ENCODE measurements at regions not wholly inside any gene's neighbourhood (a gene's known extent, or its start where the extent isn't known, plus 50 kb on each side); places are given as distances from the start of the nearest gene placed in this dataset.

DNA sequence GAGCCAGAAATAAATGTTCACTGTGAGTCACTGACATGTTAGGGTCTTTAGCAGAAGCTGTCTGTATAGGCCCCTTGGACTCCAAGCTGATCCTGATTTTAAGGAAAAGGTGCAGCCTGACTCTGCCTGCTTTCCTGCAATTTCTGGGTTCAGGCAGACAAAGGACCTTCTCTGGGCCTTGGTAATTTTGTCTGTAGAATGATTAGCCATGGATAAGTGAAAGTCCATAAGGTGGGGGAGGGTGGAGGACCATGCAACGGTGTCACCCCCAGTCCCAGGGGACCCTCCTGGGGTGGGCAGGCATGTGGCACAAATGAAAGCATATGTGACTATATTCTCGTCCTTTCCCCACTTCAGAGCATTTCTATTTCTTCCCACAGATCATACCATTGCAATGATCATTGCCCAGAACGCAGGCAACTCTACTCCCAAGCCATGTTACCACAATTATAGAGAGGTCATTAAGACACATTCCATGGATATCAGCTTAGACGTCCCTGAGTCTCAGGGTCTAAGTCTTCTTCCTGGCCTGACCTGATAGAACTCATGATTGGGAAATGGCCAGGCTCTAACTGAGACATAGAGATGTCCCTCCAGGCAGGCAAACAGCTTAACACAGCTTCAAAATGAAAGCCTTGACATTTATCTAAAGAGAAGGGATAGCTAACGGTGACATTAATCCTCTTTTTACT lies 157.9 kb upstream of the ALDH1B1 start:
- no peak overlapping the region for H3K27ac ChIP-seq (ENCODE audit: low read length)
- WGBS (ENCODE audit: insufficient coverage): 78% methylated on average over 5 of the region's 5 CpGs
- H3K4me1 ChIP-seq (ENCODE audit: control insufficient read depth, insufficient read depth, low read length): peaks cover 6% of the 10 kb centered on the region
- Mint-ChIP-seq H3K4me3 (no peak overlapping the region), H3K27ac (no peak overlapping the region), H3K4me1 (peaks cover 9 to 21% of the 10 kb centered on the region in 2 donors), H3K36me3 (no peaks in the 10 kb centered on the region), H3K9me3 (no peaks in the 10 kb centered on the region), H3K27me3 (ENCODE audit: low read depth in 2 of 2) (peaks cover 0 to 14% of the 10 kb centered on the region in 2 donors)
- H3K27me3 ChIP-seq (ENCODE audit: control insufficient read depth, insufficient read depth, low read length): no peaks in the 10 kb centered on the region
- TF ChIP-seq, protein P1, sequence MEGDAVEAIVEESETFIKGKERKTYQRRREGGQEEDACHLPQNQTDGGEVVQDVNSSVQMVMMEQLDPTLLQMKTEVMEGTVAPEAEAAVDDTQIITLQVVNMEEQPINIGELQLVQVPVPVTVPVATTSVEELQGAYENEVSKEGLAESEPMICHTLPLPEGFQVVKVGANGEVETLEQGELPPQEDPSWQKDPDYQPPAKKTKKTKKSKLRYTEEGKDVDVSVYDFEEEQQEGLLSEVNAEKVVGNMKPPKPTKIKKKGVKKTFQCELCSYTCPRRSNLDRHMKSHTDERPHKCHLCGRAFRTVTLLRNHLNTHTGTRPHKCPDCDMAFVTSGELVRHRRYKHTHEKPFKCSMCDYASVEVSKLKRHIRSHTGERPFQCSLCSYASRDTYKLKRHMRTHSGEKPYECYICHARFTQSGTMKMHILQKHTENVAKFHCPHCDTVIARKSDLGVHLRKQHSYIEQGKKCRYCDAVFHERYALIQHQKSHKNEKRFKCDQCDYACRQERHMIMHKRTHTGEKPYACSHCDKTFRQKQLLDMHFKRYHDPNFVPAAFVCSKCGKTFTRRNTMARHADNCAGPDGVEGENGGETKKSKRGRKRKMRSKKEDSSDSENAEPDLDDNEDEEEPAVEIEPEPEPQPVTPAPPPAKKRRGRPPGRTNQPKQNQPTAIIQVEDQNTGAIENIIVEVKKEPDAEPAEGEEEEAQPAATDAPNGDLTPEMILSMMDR (IDR thresholded peaks at IDR 0.05): no peak
- H3K9me3 ChIP-seq (ENCODE audit: control insufficient read depth, insufficient read depth, low read length): no peaks in the 10 kb centered on the region
- no peak overlapping the region for H3K4me3 ChIP-seq (ENCODE audit: low read length)
- no peaks in the 10 kb centered on the region for H3K36me3 ChIP-seq (ENCODE audit: control insufficient read depth, insufficient read depth, low read length)
- DNase-seq: no peak
- intact Hi-C loops (cut with micrococcal nuclease): no loop called here
- no peak for ATAC-seq

DNA sequence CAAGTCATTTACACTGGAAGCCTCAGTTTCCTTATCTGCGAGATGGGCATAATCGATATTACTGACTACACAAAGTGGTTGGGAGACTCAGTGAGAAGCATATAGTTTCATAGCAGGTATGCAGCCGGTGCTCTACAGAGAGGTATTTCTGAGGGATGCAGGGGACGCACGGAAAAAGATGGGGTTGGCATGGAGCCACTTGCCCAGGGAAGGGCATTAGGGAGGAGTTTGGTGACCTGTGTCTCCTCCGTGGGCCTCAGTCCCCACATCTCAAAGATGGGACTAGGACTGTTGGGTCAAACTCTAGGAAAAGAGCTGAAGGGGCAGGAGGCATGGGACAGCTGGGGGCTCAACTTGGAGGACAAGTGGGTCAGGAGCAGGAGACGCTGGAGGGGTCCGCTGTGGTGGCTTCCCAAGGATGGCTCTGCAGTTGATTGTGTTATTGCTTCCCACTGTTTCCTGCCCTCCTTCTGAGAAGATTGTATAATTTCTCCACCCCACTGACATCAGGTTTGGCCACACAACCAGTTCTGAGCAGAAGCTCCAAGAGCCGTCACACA lies 158.6 kb upstream of the ALDH1B1 start:
- TF ChIP-seq, protein P1 (IDR thresholded peaks at IDR 0.05): no peak
- ATAC-seq (no peak), DNase-seq (no peak)
- intact Hi-C loops (cut with micrococcal nuclease): no loop called here
- H3K9me3 ChIP-seq (ENCODE audit: control insufficient read depth, insufficient read depth, low read length): no peaks in the 10 kb centered on the region
- no peaks in the 10 kb centered on the region for H3K27me3 ChIP-seq (ENCODE audit: control insufficient read depth, insufficient read depth, low read length)
- H3K27ac ChIP-seq (ENCODE audit: low read length): no peak overlapping the region
- WGBS (ENCODE audit: insufficient coverage): 94% methylated on average over 8 of the region's 9 CpGs
- no peaks in the 10 kb centered on the region for H3K36me3 Mint-ChIP-seq
- H3K9me3 Mint-ChIP-seq: no peaks in the 10 kb centered on the region
- peaks cover 9 to 21% of the 10 kb centered on the region in 2 donors for H3K4me1 Mint-ChIP-seq
- H3K4me1 ChIP-seq (ENCODE audit: control insufficient read depth, insufficient read depth, low read length): peaks cover 6% of the 10 kb centered on the region
- no peak overlapping the region for H3K4me3 Mint-ChIP-seq
- H3K36me3 ChIP-seq (ENCODE audit: control insufficient read depth, insufficient read depth, low read length): no peaks in the 10 kb centered on the region
- peak overlapping the region in 1 of 2 donors; percentile 24 for H3K27ac Mint-ChIP-seq
- H3K27me3 Mint-ChIP-seq (ENCODE audit: low read depth in 2 of 2): peaks cover 0 to 14% of the 10 kb centered on the region in 2 donors
- no peak overlapping the region for H3K4me3 ChIP-seq (ENCODE audit: low read length)

DNA sequence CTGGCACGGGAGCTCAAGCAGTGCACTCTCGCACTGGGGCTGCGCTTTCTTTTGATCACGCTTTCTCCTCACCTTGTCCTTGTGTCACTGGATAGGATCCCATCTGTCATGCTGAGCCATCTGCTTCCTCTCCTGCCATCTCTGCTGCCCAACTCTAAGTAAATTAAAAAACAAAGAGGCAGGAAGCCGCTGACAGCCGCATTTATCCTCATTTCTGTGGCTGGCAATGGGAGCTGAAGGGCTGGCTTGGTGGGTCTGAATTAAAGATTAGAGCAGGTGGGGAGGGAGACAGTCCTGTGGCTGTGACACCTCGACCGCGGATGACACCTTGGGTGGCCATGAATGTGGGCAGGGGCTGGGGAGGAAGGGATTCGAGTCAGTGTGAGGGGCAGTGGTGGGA lies 159.2 kb upstream of the ALDH1B1 start:
- 14% methylated on average over 10 of the region's 10 CpGs for WGBS (ENCODE audit: insufficient coverage)
- TF ChIP-seq, protein P1 (IDR thresholded peaks at IDR 0.05): no peak
- H3K27me3 Mint-ChIP-seq (ENCODE audit: low read depth in 2 of 2): peaks cover 0 to 14% of the 10 kb centered on the region in 2 donors
- intact Hi-C loops (cut with micrococcal nuclease): no loop called here
- H3K9me3 Mint-ChIP-seq: no peaks in the 10 kb centered on the region
- no peaks in the 10 kb centered on the region for H3K36me3 ChIP-seq (ENCODE audit: control insufficient read depth, insufficient read depth, low read length)
- H3K27me3 ChIP-seq (ENCODE audit: control insufficient read depth, insufficient read depth, low read length): no peaks in the 10 kb centered on the region
- ATAC-seq: no peak
- no peak for DNase-seq
- H3K4me3 ChIP-seq (ENCODE audit: low read length): no peak overlapping the region
- H3K36me3 Mint-ChIP-seq: no peaks in the 10 kb centered on the region
- no peak overlapping the region for H3K4me3 Mint-ChIP-seq
- H3K4me1 Mint-ChIP-seq: peaks cover 9 to 25% of the 10 kb centered on the region in 2 donors
- H3K27ac ChIP-seq (ENCODE audit: low read length): no peak overlapping the region
- H3K9me3 ChIP-seq (ENCODE audit: control insufficient read depth, insufficient read depth, low read length): no peaks in the 10 kb centered on the region
- H3K4me1 ChIP-seq (ENCODE audit: control insufficient read depth, insufficient read depth, low read length): peaks cover 8% of the 10 kb centered on the region
- peak overlapping the region in 1 of 2 donors; percentile 24 for H3K27ac Mint-ChIP-seq
